HAP-1 (cell line): ENCODE measurements at regions not wholly inside any gene's neighbourhood (a gene's known extent, or its start where the extent isn't known, plus 50 kb on each side); places are given as distances from the start of the nearest gene placed in this dataset.
A peak's percentile ranks its signal among the peaks of the same experiment; 100 is the strongest.

Source experiments
- DNase-seq, 2 experiments: peaks; one replicate each; pipeline ENCODE4 v3.0.0-alpha.2; 2016 to 2020; ENCODE audit warnings: low spot score in 2 of 2
- H3K27me3 ChIP-seq: fragments of 250-450 bp; sonication (Bioruptor Pico); 2 replicates; pipeline ENCODE4 v1.5.1; 2020; ENCODE audit warnings: low read depth, mild to moderate bottlenecking, moderate library complexity
- H3K36me3 ChIP-seq: fragments of 250-450 bp; sonication (Bioruptor Pico); replicated peaks from 2 replicates; pipeline ENCODE4 v1.5.1; 2020; ENCODE audit warnings: mild to moderate bottlenecking
- H3K4me1 ChIP-seq: fragments of 250-450 bp; sonication (Bioruptor Pico); 2 replicates; pipeline ENCODE4 v1.5.1; 2020; ENCODE audit warnings: mild to moderate bottlenecking
- H3K4me3 ChIP-seq: fragments of 250-450 bp; sonication (Bioruptor Pico); 2 replicates; pipeline ENCODE4 v1.5.1; 2020; ENCODE audit warnings: mild to moderate bottlenecking, moderate library complexity
- H3K9me3 ChIP-seq: fragments of 250-450 bp; sonication (Bioruptor Pico); 2 replicates; pipeline ENCODE4 v1.5.1; 2020; ENCODE audit warnings: mild to moderate bottlenecking, moderate library complexity
- in situ Hi-C: fragments of 300-500 bp; cut with MboI; formaldehyde crosslinking; loops from 3 replicates; pipeline ENCODE4 v1.14.3; 2020; ENCODE audit warnings: low sequenced_read_pairs, inconsistent platforms, mixed read lengths

GRCh38 chr9:105911104-105911911 is 217.0 kb downstream of the TMEM38B start:
- H3K4me3 ChIP-seq: no peak overlapping the region
- H3K9me3 ChIP-seq: no peaks in the 10 kb centered on the region
- H3K27me3 ChIP-seq: no peaks in the 10 kb centered on the region
- in situ Hi-C loops: no loop called here
- H3K4me1 ChIP-seq: peaks cover 32% of the 10 kb centered on the region
- no peaks in the 10 kb centered on the region for H3K36me3 ChIP-seq
- DNase-seq: peak; percentile 68 to 96

- Histone ChIP-seq H3K4me3 (no peak overlapping the region), H3K4me1 (peaks cover 32% of the 10 kb centered on the region), H3K9me3 (no peaks in the 10 kb centered on the region), H3K27me3 (no peaks in the 10 kb centered on the region), H3K36me3 (no peaks in the 10 kb centered on the region)
- DNase-seq: no peak
- in situ Hi-C loops: no loop called here
These were observed 218.0 kb downstream of the TMEM38B start for GRCh38 chr9:105912157-105912862.

DNA sequence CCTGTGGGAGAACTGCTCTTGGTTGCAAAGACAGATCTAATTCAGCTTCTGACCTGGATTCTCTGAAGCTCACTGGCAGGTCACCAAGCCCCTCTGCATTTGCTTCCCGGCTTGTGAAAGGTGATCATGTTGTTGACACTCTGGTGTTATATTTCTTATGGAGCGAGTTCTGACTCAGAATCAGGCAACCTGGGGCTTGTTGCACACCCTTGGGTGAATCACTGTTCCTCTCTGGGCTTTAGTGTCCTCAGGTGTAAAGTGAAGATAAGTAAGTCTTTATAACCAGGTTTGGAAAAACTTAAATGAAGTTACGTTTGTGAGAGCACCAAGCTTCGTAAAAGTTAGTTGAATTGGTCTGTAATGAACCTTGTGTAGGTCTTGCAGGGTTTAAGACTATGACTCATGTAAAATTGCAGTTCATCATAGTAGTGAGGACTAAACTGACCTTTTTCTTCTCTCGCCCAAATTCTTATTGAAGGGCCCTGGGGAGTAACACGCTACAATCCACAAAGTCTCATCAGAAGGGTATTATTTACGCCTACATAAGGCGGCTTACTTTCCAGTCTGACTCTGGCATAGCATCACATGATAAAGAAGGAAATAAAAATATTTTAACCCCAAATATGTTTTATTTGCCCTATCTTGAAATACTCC is 218.6 kb downstream of the TMEM38B start:
- no peak for DNase-seq
- Histone ChIP-seq H3K36me3 (no peaks in the 10 kb centered on the region), H3K9me3 (no peaks in the 10 kb centered on the region), H3K4me1 (peaks cover 32% of the 10 kb centered on the region), H3K4me3 (no peak overlapping the region), H3K27me3 (no peaks in the 10 kb centered on the region)
- in situ Hi-C loops: no loop called here

GRCh38 chr9:105921057-105921726 is 226.9 kb downstream of the TMEM38B start:
- in situ Hi-C loops: no loop called here
- Histone ChIP-seq H3K36me3 (no peaks in the 10 kb centered on the region), H3K4me3 (no peak overlapping the region), H3K4me1 (no peaks in the 10 kb centered on the region), H3K27me3 (no peaks in the 10 kb centered on the region), H3K9me3 (no peaks in the 10 kb centered on the region)
- no peak for DNase-seq

GRCh38 chr9:105928416-105928815 is 234.1 kb downstream of the TMEM38B start:
- no peak for DNase-seq
- Histone ChIP-seq H3K4me1 (peaks cover 14% of the 10 kb centered on the region), H3K27me3 (no peaks in the 10 kb centered on the region), H3K36me3 (no peaks in the 10 kb centered on the region; the same call in 1 of the 2 replicates), H3K9me3 (no peaks in the 10 kb centered on the region), H3K4me3 (no peak overlapping the region)
- in situ Hi-C loops: no loop called here

DNA sequence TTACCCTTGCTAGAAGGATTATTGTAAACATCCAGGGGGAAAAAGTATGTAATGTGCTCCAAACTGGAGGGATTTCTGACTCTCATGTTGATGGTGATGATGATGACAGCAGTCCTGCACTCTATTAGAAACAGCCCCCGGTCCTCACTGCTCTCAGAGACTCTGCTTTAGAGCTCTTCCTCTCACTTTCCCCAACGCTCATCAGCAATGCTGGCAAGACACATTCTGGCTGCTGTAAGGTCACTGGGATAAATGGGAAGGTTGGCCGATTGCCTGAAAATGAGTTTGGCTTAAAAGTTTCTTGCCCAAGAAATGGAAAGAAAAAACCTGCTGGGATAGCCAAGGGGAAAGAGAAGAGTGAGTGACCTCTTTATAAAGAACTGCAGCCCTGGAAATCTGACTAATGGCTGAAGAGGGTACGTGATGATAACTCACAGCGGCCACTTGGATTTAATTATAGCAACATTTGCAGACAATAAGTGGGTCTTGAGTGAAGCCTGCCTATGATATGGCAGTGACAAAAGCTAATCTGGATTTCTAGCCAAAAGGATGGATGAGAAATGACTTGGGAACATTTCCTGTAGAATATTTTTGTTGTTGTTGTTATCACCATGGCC is 235.8 kb downstream of the TMEM38B start:
- no peak for DNase-seq
- Histone ChIP-seq H3K36me3 (no peaks in the 10 kb centered on the region; the same call in 1 of the 2 replicates), H3K27me3 (no peaks in the 10 kb centered on the region), H3K4me1 (peaks cover 14% of the 10 kb centered on the region), H3K9me3 (no peaks in the 10 kb centered on the region), H3K4me3 (no peak overlapping the region)
- in situ Hi-C loops: no loop called here

GRCh38 chr9:105932276-105932675 is 237.9 kb downstream of the TMEM38B start:
- Histone ChIP-seq H3K4me3 (no peak overlapping the region), H3K9me3 (no peaks in the 10 kb centered on the region), H3K27me3 (no peaks in the 10 kb centered on the region), H3K4me1 (peaks cover 14% of the 10 kb centered on the region), H3K36me3 (no peaks in the 10 kb centered on the region; the same call in 1 of the 2 replicates)
- in situ Hi-C loops: no loop called here
- peak in 1 of 2 experiments; percentile 66 for DNase-seq

DNA sequence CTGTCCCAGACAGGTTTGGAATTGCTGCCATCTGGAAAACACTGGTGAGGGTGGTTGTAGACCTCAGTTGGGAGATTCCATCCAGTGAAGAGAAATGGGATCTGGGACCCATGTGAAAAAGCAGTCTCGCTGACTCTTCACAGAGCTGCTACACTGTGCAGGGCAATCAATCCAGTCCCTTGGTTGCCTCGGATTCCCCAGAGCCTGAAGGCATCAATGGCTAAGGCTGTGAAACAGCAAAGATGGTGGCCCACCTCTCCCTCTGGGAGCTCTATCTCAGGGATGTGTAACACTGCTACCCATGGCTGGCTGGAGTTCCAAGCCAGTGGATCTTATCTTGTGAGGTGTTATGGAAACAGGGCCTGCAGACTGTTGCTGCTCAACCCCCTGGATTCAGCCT is 256.1 kb downstream of the TMEM38B start:
- Histone ChIP-seq H3K9me3 (no peaks in the 10 kb centered on the region; the same call in none of the 2 replicates), H3K4me1 (peaks cover 6% of the 10 kb centered on the region), H3K27me3 (no peaks in the 10 kb centered on the region), H3K36me3 (no peaks in the 10 kb centered on the region), H3K4me3 (no peak overlapping the region)
- in situ Hi-C loops: no loop called here
- DNase-seq: no peak

GRCh38 chr9:105950894-105951293 is 256.6 kb downstream of the TMEM38B start:
- peaks cover 7% of the 10 kb centered on the region for H3K4me1 ChIP-seq
- no peaks in the 10 kb centered on the region for H3K27me3 ChIP-seq
- DNase-seq: no peak
- H3K4me3 ChIP-seq: no peak overlapping the region
- in situ Hi-C loops: no loop called here
- H3K36me3 ChIP-seq: no peaks in the 10 kb centered on the region
- H3K9me3 ChIP-seq: no peaks in the 10 kb centered on the region; the same call in none of the 2 replicates

GRCh38 chr9:105954517-105954916 is 260.2 kb downstream of the TMEM38B start:
- H3K27me3 ChIP-seq: no peaks in the 10 kb centered on the region
- peaks cover 11% of the 10 kb centered on the region for H3K4me1 ChIP-seq
- no peaks in the 10 kb centered on the region for H3K9me3 ChIP-seq
- H3K36me3 ChIP-seq: no peaks in the 10 kb centered on the region
- DNase-seq: no peak
- in situ Hi-C loops: no loop called here
- no peak overlapping the region for H3K4me3 ChIP-seq

DNA sequence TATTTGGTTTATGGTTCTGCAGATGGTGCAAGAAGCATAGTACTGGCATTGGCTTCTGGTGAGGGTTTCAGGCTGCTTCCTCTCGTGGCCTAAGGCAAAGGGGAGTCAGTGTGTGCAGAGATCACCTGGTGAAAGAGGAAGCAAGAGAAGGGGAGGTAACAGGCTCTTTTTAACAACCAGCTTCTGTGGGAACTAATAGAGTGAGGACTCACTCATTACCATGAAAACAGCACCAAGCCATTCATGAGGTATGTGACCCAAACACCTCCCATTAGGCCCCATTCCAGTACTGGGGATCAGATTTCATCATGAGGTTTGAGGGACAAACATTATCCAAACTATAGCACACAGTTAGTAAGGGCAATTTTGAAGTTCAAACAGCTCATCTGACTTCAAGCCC is 263.5 kb downstream of the TMEM38B start:
- no peaks in the 10 kb centered on the region for H3K36me3 ChIP-seq
- in situ Hi-C loops: no loop called here
- no peaks in the 10 kb centered on the region for H3K27me3 ChIP-seq
- H3K4me1 ChIP-seq: peaks cover 11% of the 10 kb centered on the region
- DNase-seq: no peak
- no peak overlapping the region for H3K4me3 ChIP-seq
- no peaks in the 10 kb centered on the region for H3K9me3 ChIP-seq

DNA sequence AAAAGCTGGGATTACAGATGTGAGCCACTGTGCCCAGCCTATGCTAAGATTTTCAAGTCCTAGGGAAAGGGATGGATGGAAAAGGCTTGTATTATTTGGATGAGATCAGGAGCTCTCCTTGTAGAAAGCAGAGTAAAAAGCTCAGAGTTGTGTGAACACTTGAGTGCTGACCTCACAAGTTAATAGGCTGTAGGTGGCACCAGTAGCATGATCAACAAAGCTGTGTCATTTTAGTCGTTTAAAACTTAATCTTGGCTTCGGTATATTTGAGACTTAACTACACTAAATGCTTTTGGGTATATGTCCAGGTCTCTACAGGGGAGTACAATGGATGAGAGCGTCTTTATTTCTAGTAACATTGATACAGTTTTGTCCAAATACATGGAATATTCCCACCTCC is 264.2 kb downstream of the TMEM38B start:
- Histone ChIP-seq H3K9me3 (no peaks in the 10 kb centered on the region), H3K4me1 (peaks cover 15% of the 10 kb centered on the region), H3K4me3 (no peak overlapping the region), H3K27me3 (no peaks in the 10 kb centered on the region), H3K36me3 (no peaks in the 10 kb centered on the region)
- no peak for DNase-seq
- in situ Hi-C loops: no loop called here

GRCh38 chr9:105959531-105959930 is 265.2 kb downstream of the TMEM38B start:
- no peaks in the 10 kb centered on the region for H3K9me3 ChIP-seq
- in situ Hi-C loops: no loop called here
- no peaks in the 10 kb centered on the region for H3K27me3 ChIP-seq
- no peak overlapping the region for H3K4me3 ChIP-seq
- DNase-seq: no peak
- H3K36me3 ChIP-seq: no peaks in the 10 kb centered on the region
- H3K4me1 ChIP-seq: peaks cover 21% of the 10 kb centered on the region
